GM21515 (cell line): ENCODE measurements at regions not wholly inside any gene's neighbourhood (a gene's known extent, or its start where the extent isn't known, plus 50 kb on each side); places are given as distances from the start of the nearest gene placed in this dataset.
"Not testable (repeated sequence)": the region's sequence is repeated elsewhere in the genome, so short reads cannot be mapped to it uniquely, and the experiment has no call there.

Source experiments
- ATAC-seq: cut with Tn5 transposase; IDR thresholded peaks from one replicate; pipeline ENCODE4 v1.9.1; 2021; ENCODE audit not compliant: unreplicated experiment

DNA sequence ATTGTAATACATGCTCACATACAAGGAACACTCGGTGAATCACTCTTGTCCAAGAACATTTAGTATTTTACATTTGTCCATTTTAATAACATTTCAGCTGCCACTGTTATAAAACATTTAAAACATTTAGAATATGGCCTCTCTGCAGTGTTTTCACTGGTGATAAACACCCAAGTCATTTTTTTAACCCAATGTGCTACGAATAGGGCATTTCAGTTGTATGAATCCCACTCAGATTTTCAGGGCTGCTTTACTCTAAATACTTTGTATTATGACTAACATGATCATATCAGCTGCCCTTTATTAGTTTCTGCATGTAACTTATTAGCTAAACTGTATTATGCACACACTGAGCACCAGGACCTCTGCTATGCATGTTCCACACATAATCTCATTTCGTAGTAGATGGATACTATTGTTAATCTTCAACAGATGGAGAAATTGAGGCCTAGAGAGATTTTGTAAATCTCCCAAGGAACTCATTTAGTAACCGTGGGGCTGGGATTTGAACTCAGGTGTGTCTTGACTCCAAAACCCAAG, 148.6 kb upstream of the CDIN1 start:
- ATAC-seq = no peak

DNA sequence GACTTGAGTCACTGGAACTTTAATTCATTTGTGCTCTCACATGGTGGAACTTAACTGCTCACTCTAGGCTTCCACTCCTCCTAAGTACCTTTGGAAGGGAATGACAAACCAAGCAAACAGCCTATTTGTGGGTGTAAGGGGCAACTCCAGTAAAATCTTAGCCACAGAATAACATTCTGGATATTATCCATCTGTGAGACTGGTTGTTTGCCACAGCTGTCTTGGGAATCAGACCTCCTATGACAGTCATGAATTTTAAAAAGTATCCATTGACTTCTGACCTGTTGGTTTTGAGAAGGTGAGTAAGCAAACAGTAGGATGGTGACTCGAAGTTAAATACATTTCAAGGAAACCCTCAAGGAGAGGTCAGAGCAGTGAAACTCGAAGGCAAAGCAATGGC, 147.3 kb upstream of the CDIN1 start:
- no peak for ATAC-seq

DNA sequence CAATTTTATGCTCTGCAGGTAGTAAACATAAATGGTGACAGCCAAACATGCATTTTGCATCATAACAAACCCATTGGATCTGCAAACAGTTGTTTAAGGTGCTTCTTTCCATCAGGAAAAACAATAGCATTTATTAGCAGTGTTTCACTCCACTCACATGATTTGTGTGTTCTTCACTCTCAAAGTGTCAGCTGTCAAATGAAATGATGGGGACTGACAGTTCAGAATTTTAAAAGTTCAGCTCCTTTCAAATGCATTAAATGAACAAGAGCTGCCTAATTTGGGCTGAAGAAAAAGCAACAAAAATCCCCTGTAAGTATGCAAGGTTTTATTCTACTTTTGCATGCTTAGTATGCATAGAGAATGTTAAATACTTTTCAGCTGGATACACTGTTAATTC, 145.2 kb upstream of the CDIN1 start:
- ATAC-seq = no peak

DNA sequence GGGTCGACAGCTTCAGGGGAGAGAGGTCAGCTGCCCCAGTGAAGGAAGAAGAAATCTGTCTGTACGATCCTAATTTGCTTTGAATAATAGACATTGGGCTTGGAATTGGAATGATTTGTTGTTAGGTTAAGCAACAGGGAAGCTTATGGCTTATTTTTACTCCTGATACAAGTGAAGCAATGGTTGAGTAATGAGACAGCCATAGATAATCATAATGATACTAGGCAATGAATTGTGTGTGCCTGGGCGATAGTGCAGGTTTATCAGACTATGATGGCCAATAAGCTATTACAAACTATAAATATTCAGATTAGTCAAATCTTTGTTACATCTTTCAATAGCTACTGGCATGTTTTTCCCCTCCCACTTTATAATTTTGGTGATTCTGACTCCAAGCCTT, 140.9 kb upstream of the CDIN1 start:
- ATAC-seq = no peak

DNA sequence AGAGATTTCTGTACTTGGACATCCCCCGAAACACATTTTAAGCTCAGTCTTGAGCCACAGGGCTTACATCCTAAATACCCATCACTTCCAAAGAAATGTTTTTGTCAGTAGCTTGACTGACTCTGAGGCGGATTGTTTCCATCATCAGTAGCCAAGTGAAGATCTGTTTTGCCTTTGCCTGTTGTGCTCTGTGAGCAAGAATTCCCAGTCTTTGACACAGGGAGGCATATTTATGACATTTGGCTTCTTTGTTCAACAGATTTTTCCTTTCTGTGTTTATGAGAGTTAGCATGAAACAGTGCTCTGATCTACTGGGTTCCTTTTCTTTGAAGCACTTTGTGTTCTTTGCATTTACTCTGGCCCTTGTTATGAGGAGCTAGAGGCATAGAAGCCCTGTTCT, 132.1 kb upstream of the CDIN1 start:
- ATAC-seq = no peak

DNA sequence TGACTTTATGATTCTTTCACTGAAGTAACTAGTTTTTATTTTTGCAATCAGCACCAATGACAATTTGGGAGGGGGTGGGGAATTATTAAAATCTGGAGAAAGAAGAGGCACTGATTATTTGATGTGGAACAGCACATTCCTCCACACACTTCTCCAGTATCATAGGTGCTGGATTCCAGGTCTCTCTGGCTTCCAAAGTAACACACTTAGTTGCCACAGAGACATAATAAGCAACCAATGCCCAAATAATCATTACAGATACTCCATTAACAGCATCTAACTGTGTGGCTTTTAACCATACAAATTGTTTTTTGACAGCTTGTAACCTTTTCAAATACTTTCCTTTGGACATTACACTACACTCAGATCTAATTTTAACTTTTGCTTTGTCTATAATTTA, 131.0 kb upstream of the CDIN1 start:
- ATAC-seq = no peak

DNA sequence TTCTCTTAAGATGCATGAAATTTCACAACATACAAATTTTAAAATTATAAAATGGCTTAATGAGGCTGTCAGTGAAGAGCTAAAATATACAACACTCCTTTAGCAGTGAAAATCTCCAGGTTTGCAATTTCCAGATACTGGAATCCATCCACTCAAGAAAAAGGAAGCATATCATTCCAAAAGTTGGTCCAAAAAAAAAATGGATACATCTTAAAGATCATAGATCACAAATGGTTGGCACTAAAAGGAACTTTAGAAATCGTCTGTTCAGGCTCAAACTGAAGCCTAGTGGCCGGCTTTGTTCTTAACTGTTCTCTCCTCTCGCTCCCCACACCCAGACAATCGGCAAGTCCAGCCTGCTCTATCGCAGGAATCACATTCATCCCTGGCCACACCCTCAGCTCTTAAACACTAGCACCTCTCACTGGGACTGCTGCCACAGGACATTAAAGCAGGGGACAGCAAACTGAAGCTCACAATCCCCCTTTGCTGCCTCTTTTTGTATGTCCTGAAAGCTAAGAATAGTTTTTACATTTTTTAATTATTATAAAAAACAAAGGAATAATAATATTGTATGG, 130.3 kb upstream of the CDIN1 start:
- ATAC-seq = no peak

DNA sequence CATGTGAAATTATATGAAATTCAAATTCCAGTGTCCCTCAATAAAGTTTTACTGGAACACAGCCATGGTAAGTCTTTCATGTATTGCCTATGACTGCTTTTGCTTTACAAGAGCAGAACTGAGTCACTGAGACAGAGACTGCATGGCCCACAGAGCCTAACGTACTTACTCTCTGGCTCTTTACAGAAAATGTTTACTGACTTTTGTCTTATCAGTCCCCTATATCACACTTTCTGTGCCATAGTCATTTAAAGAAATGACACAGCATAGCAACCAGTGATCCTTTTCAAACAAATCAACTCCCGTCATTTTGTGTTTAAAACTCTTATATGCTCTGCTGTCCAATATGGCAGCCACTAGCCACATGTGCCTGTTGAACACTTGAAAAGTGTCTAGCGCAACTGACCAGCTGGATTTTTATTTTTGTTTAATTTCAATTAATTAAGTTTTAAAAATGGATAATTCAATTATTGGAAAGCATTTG, 129.7 kb upstream of the CDIN1 start:
- ATAC-seq = no peak

DNA sequence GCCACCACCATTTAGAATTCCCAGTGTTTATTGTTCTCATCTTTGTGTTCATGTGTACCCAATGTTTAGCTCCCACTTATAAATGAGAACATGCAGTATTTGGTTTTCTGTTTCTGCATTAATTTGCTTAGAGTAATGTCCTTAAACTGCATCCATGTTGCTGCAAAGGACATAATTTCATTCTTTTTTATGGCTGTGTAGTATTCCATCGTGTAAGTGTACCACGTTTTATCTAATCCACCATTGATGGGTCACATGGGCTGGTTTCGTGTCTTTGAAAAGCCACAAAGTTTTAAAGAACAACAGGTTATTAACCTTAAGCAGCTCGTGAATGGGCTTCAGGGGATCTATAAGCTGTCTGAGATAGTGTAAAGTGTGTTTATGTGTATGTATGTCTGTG, 125.2 kb upstream of the CDIN1 start:
- not testable (repeated sequence) for ATAC-seq

DNA sequence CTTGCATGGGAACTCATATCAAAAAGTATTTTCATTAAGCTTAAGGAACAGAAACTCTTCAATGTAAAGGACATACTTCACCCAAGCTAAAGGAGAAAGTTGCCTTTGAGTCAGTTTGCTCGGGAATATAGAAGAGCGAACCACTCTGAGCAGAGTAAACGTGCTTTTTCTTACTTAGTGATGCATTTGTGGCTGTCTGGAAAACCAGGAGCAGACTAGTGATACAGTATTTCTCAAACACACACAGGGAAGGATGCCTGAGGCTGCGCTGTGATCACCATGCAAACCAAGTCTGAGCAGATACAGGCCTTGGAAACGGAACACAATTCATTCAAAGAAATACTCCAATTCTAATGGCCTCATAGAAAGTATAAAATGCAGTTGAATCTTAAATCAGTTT, 121.0 kb upstream of the CDIN1 start:
- no peak for ATAC-seq

DNA sequence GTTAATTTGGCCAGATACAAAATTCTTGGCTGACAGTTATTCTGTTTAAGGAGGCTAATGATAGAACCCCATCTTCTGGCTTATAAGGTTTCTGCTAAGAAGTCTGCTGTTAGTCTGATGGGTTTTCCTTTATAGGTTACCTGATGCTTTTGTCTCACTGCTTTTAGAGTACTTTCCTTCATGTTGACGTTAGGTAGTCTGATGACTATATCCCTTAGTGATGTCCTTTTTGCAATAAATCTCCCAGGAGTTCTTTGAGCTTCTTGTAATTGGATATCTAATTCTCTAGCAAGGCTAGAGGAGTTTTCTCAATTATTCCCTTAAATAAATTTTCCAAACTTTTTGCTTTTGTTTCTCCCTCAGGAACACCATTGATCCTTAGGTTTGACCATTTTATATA, 114.1 kb upstream of the CDIN1 start:
- ATAC-seq = no peak

DNA sequence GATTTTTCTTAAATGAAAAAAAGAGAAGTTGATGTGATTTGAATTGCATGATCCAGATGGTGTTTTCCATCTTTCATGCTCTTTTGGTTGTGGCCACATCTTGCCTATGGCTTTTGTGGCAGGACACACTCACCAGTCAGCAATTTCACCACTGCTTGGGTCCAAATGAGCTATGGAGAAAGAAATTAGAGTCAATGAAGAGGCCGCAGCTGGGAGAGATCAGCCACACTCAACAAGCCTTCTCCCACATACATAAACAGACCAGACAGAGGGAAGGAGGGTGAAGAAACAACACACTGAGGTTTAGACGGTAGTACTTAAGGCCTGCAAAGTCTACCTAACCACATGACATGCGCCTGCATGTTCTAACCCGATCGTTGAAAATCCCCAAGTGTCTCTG, 110.7 kb upstream of the CDIN1 start:
- ATAC-seq = no peak

DNA sequence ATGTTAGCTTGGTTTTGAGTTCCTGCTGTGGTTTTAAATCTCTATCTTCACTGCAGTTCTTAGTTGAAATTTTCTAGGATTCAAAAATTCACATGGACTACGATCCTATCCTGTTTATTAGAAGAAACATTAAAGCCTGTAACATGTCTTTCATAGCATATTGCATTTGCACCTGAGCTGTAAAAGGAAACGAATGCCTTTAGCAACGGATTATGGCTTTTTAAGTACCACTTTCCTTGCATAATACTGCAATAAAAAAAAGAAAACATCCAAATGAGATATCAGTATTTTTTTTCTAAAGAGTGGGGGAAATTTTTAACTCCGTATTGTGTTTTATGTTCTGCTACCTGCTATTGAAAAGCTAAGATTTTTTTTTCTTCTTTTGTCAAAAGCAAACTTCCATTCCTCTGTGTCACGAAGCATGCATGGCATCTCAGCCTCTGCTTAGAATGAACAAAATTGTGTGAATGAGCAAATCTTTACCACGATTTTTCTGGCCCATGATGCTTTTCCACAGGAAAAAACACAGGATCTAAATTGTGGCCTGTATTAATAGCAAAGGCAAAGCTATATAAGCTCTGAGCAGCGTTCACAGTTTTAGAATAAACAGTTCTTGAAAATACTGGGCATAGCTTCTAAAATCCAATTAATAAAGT, 110.0 kb upstream of the CDIN1 start:
- no peak for ATAC-seq

DNA sequence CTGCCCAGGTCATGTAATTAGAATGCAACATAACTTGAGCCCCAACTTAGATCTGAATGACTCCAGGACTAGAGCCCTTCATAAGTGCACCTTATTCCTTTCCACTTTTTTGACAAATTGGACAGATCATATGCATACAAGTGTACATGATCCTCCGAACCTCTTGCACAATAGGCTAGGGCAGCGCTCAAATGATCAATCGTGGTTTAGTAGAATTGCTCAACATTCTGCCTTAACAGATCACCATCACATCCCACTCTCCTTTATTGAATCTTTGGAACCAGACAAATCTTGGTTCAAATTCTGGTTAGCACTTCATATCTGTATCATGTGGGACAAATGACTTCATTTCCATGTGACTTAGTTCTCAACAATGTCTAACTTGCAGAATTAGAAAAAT, 106.8 kb upstream of the CDIN1 start:
- no peak for ATAC-seq

DNA sequence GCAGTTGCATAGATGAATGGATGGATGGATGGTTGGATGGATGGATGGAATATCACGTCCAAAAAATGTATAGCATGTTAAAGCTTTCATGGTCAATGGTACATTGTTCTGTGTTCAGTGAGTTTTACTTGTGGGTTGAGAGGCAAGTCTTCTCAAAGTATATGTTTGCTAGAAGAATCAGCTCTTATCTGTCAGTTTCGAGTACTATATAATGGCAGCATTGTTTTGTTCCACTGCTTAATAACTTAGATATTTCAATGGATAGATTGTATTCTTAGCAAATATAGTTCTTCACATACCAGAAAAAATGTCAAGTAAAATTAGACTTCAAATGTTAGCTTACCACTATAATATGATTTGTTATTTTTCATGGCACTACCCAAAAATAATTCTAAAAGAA, 100.9 kb upstream of the CDIN1 start:
- ATAC-seq = no peak

DNA sequence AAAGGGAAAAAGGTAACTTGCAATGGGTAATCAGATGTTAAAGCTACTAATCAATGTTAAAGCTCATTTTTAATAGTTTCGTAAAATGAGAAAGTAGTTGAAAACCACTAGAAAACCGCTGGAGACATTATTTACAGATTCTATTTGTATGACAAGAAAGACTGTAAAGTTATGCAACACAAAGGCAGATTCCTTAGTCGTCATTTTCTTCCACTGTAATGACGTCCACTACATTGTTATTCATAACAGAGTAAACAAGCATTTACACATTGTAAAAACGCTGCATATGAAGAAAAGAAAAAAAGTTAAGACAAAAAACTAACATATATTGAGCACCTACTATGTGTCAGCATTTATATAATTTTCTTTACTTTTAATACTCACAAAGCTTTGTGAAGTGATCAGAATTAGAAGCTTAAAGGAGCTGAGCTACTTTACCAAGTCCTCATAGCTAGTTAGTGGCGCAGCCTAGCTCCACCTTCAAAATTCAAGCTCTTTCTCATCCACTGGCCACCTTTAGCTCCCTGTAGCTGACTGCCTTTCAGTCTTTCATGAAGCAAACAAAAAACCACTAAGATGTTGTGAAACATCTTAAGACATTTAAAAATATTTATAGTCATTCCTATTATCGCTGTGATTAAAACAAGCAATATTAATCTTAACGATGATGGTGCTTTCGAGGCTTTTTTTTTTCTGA, 100.1 kb upstream of the CDIN1 start:
- ATAC-seq = no peak

DNA sequence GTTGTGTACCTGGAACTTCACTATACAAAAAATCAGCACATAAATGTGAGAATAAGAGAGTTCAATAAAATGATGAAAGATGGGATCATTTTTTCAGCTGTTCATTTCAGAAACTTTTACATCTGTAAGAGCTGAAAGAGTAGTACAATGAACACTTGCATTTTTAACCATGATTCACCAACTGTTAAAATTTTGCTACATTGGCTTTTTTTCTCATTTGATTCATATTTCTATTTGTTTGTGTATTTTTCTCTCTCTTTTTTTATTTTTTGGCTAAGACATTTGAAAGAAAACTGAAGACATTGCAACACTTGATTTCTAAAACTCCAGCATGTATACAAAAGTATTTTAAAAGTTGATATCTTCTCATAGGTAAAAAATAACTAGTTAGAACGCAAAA, 98.3 kb upstream of the CDIN1 start:
- ATAC-seq = no peak

DNA sequence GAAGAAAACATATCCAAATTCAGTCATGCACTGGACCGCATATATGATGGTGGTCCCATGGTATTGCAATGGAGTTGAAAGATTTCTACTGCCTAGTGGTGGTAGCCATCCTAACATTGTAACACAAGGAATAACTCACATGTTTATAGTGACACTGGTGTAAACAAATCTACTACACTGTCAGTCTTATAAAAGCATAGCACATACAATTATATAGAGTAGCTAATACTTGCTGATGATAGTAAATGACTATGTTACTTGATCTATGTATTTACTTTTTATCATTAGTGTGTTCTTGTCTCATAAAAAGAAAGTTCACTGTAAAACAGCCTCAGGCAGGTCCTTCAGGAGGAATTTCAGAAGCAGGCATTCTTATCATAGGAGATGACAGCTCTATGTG, 96.0 kb upstream of the CDIN1 start:
- no peak for ATAC-seq

DNA sequence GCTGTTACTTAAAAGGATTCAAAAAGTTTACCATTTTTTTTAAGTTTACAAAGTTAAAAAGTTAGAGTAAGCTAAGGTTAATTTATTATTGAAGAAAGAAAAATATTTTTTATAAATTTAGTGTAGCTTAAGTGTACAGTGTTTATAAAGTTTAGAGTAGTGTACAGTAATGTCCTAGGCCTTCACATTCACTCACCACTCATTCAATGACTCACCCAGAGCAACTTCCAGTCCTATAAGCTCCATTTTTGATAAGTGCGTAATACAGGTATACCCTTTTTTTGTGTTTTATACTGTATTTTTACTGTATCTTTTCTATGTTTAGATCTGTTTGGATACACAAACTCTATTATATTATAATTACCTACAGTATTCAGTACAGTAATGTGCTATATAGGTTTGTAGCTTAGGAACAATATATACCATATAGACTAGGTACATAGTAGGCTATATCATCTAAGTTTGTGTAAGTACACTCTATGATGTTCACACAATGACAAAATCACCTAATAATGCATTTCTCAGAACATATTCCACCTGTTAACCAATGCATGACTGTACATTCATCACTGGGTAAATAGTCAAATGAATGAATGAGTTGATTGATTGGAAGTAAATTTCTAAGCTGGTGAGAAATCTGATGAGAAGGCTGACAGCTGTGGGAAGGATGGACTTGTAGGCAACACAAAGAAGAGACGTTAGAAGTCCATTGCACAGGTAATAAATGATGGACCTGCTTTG, 95.2 kb upstream of the CDIN1 start:
- no peak for ATAC-seq

DNA sequence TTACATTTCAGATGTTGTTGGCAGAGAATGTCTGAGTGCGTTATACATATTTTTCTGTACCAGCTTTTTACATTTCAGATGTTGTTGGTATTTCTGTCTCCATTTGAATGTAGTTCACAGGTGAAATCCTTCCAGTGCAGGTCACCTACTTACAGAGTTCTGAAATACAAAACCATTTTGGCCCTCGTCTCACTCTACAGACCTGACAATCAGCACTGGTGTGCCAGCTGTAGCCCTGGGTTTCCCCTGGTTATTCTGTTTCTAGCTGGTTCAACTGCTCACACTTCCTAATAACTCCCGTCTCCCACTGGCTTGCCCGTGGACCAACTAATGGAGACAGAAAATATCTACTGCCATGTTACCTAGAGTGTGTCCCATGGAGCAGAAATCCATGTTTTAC, 87.5 kb upstream of the CDIN1 start:
- no peak for ATAC-seq

DNA sequence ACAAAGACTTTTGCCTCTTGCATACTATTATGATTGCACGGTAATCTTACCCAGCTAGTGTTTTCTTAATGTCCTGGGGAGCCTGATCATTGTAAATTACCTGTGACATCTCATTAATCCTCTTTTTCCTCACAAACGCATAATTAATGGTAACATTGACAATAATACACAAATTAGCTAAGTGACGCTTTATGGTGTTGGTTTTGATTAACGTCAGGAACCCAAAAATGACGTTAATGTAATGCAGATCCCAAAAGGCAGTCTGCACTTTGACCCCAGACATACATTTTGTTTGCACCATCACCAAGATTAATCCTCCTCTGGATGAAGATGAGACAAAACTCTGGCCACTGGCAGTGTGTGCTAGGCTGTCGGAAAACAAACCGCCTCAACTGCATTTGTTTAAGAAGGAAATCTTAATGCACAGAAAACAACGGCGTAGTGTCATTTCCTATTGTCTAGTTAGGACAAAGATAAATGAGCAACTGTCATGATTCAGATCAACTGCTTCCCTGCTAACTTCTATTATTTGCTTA, 83.9 kb upstream of the CDIN1 start:
- ATAC-seq = no peak
